ENCODE measurements at regions not wholly inside any gene's neighbourhood (a gene's known extent, or its start where the extent isn't known, plus 50 kb on each side); places are given as distances from the start of the nearest gene placed in this dataset.

DNA sequence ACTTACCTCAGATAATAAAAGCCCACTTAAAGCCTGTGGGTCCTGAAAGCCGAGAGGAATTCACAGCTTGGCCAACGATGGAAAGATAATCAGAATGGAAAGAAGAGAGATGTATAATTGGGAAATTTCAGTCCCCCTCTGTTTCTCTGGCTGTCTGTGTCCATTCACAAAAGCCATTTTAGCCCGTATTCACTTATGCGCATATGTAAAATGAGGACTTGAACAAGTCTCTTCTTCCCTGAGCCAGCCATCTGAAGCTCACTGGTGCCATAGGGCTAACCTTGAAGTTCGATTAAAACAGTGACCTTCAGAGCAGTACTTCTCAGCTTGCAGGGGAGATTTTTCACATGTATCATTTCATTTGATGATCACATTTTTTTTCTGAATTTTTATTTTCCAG lies 527.2 kb downstream of the GRIN2A start:
- TF ChIP-seq, protein P1, sequence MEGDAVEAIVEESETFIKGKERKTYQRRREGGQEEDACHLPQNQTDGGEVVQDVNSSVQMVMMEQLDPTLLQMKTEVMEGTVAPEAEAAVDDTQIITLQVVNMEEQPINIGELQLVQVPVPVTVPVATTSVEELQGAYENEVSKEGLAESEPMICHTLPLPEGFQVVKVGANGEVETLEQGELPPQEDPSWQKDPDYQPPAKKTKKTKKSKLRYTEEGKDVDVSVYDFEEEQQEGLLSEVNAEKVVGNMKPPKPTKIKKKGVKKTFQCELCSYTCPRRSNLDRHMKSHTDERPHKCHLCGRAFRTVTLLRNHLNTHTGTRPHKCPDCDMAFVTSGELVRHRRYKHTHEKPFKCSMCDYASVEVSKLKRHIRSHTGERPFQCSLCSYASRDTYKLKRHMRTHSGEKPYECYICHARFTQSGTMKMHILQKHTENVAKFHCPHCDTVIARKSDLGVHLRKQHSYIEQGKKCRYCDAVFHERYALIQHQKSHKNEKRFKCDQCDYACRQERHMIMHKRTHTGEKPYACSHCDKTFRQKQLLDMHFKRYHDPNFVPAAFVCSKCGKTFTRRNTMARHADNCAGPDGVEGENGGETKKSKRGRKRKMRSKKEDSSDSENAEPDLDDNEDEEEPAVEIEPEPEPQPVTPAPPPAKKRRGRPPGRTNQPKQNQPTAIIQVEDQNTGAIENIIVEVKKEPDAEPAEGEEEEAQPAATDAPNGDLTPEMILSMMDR (conservative IDR thresholded peaks at IDR 0.05; ENCODE audit: low read depth, low read length) = no peak
- no peak for TF ChIP-seq EZH2 (IDR thresholded peaks at IDR 0.05; ENCODE audit: borderline replicate concordance, low read depth, low read length, poor library complexity, severe bottlenecking)
